ENCODE measurements at regions not wholly inside any gene's neighbourhood (a gene's known extent, or its start where the extent isn't known, plus 50 kb on each side); places are given as distances from the start of the nearest gene placed in this dataset.

DNA sequence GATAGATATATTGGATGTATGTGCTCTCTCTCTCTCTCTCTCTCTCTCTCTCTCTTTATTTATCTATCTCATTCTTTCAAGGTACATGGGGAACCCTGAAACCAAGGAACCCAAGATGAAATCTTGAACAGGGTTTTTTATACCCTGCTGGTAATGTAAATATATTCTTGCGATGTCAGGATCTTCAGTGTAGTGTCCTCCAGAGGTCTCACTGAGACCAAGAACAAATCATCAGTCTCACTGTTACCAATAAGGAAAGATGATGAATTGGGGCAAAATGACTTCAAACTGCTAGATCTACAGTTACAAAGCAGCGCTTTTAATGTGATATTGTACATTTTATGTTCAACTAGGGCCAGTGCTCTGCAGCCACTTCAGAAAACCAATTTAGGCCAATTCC is 423.5 kb downstream of the ANKRD7 start:
- Histone ChIP-seq H3K36me3 (ENCODE audit: control insufficient read depth, insufficient read depth, low read length) (no peaks in the 10 kb centered on the region), H3K27me3 (replicated peaks; ENCODE audit: control insufficient read depth, insufficient read depth, low read length) (no peaks in the 10 kb centered on the region), H3K4me3 (replicated peaks; ENCODE audit: low read depth, low read length) (no peak overlapping the region)
- TF ChIP-seq, protein P1, sequence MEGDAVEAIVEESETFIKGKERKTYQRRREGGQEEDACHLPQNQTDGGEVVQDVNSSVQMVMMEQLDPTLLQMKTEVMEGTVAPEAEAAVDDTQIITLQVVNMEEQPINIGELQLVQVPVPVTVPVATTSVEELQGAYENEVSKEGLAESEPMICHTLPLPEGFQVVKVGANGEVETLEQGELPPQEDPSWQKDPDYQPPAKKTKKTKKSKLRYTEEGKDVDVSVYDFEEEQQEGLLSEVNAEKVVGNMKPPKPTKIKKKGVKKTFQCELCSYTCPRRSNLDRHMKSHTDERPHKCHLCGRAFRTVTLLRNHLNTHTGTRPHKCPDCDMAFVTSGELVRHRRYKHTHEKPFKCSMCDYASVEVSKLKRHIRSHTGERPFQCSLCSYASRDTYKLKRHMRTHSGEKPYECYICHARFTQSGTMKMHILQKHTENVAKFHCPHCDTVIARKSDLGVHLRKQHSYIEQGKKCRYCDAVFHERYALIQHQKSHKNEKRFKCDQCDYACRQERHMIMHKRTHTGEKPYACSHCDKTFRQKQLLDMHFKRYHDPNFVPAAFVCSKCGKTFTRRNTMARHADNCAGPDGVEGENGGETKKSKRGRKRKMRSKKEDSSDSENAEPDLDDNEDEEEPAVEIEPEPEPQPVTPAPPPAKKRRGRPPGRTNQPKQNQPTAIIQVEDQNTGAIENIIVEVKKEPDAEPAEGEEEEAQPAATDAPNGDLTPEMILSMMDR (IDR thresholded peaks at IDR 0.05; ENCODE audit: insufficient read depth, low read length, poor library complexity, severe bottlenecking) = no peak
- DNase-seq (ENCODE audit: extremely low read depth, insufficient read length) = no peak

DNA sequence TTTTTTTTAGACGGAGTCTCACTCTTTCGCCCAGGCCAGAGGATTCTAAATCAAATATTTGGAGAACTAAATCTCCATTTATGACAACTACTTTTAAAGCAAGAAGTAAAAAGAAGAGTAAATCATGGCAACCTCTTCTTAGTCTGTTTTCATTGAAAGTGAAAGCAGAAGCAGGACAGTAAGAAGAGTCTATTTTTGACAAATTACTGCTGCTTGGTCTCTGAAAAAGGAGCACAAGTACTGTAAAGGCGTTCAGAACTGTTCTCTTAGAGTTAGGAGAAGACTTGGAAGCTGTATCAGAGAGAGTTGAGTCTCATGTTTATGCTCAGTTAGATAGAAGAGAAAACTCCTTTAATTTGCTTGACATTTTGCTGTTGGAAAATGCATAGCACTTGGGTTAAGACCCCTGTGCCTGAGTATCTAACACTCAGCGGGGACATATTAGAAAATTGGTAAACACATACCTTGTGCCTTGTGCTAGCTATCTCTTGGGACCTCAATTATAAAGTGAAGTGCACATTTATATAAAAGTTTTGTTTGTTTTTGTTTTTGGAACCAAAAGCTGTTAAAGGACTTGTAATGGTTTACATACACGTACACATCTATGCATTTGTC is 433.0 kb downstream of the ANKRD7 start:
- H3K4me3 ChIP-seq (replicated peaks; ENCODE audit: low read depth, low read length) = no peak overlapping the region
- H3K27me3 ChIP-seq (replicated peaks; ENCODE audit: control insufficient read depth, insufficient read depth, low read length) = no peaks in the 10 kb centered on the region
- no peak for DNase-seq (ENCODE audit: extremely low read depth, insufficient read length)
- TF ChIP-seq, protein P1 (IDR thresholded peaks at IDR 0.05; ENCODE audit: insufficient read depth, low read length, poor library complexity, severe bottlenecking) = no peak
- H3K36me3 ChIP-seq (ENCODE audit: control insufficient read depth, insufficient read depth, low read length) = no peaks in the 10 kb centered on the region

DNA sequence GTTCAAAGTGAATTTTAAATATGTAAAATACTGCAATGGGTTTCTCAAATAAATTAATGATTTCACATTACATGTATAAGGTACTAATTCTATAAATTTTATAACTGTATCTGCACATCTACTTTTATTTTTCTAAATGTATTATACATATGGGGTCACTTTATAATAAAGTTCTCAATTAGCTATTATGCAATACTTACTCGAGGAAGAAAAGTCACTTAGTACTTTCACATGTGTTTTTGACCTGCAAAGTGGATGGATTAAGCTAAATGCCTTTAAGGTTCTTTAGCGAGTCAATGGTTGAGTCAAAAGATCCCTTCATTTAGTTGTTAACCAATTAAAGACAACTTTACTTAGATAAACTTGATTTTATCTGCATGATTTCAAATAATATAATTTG is 437.8 kb downstream of the ANKRD7 start:
- no peak for DNase-seq (ENCODE audit: extremely low read depth, insufficient read length)
- TF ChIP-seq, protein P1 (IDR thresholded peaks at IDR 0.05; ENCODE audit: insufficient read depth, low read length, poor library complexity, severe bottlenecking) = no peak
- Histone ChIP-seq H3K36me3 (ENCODE audit: control insufficient read depth, insufficient read depth, low read length) (no peaks in the 10 kb centered on the region), H3K27me3 (replicated peaks; ENCODE audit: control insufficient read depth, insufficient read depth, low read length) (no peaks in the 10 kb centered on the region), H3K4me3 (replicated peaks; ENCODE audit: low read depth, low read length) (no peak overlapping the region)

DNA sequence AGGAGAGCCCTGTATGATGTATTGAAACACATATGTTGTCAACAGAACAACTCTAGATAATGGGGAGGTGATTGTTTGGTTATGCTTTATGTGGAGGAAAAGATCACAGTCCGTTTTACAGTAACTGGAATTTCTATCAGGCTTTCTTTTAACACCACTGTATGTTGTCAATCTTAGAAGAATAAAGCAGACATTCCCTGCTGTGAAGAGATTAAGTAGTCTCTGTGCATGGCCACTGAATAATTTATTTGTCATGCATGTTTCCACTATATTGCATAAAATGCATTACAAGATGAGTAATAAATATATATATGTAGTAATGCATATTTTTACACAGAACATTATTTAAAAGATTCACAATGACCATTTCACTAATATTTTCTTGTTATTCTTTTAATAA is 440.0 kb downstream of the ANKRD7 start:
- H3K27me3 ChIP-seq (replicated peaks; ENCODE audit: control insufficient read depth, insufficient read depth, low read length) = no peaks in the 10 kb centered on the region
- TF ChIP-seq, protein P1 (IDR thresholded peaks at IDR 0.05; ENCODE audit: insufficient read depth, low read length, poor library complexity, severe bottlenecking) = no peak
- no peak for DNase-seq (ENCODE audit: extremely low read depth, insufficient read length)
- H3K4me3 ChIP-seq (replicated peaks; ENCODE audit: low read depth, low read length) = no peak overlapping the region
- no peaks in the 10 kb centered on the region for H3K36me3 ChIP-seq (ENCODE audit: control insufficient read depth, insufficient read depth, low read length)

DNA sequence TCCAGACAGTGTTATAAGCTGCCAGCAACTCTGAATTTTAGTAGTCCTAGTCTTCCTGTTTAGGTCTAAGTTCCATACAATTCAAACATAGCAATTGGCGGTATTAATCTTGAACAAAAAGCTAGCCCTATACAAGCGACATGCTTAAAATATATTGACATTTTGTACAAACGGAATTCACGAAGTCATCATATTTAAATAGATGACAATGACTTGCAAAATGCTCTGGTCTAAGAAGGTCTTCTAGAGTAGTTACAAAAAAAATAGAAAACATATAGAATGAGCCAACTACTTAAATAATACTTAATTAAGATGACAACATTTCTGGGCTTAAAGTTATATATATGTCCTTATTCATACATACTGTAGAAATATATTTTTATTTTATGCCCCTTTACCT is 446.6 kb downstream of the ANKRD7 start:
- TF ChIP-seq, protein P1 (IDR thresholded peaks at IDR 0.05; ENCODE audit: insufficient read depth, low read length, poor library complexity, severe bottlenecking) = no peak
- no peaks in the 10 kb centered on the region for H3K36me3 ChIP-seq (ENCODE audit: control insufficient read depth, insufficient read depth, low read length)

DNA sequence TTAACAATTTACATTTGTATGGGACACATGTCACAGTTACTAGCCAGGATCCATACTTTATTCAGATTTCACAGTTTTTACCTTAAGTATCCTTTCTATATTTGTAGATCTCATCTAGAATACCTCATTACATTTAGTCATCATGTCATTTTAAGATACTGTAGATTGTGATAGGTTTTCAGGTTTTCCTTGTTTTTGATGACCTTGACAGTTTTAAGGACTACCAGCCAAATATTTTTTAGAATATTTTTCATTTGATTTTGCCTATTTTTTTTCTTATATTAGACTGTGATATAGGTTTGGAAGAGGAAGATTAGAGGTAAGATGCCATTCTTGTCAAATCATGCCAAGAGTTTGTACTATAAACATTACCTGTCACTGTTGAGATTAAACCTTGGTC is 460.3 kb downstream of the ANKRD7 start:
- no peaks in the 10 kb centered on the region for H3K27me3 ChIP-seq (replicated peaks; ENCODE audit: control insufficient read depth, insufficient read depth, low read length)
- no peaks in the 10 kb centered on the region for H3K36me3 ChIP-seq (ENCODE audit: control insufficient read depth, insufficient read depth, low read length)
- no peak overlapping the region for H3K4me3 ChIP-seq (replicated peaks; ENCODE audit: low read depth, low read length)
- TF ChIP-seq, protein P1 (IDR thresholded peaks at IDR 0.05; ENCODE audit: insufficient read depth, low read length, poor library complexity, severe bottlenecking) = no peak
- no peak for DNase-seq (ENCODE audit: extremely low read depth, insufficient read length)

More for the DNA sequence above, 446.6 kb downstream of the ANKRD7 start:
- H3K4me3 ChIP-seq (replicated peaks; ENCODE audit: low read depth, low read length) = no peak overlapping the region
- no peak for DNase-seq (ENCODE audit: extremely low read depth, insufficient read length)
- no peaks in the 10 kb centered on the region for H3K27me3 ChIP-seq (replicated peaks; ENCODE audit: control insufficient read depth, insufficient read depth, low read length)
